Activated CD8-positive, alpha-beta T cell treated with anti-CD3 and anti-CD28 coated beads for 36 hours (primary cell): ENCODE measurements at regions not wholly inside any gene's neighbourhood (a gene's known extent, or its start where the extent isn't known, plus 50 kb on each side); places are given as distances from the start of the nearest gene placed in this dataset.
"Not testable (repeated sequence)": the region's sequence is repeated elsewhere in the genome, so short reads cannot be mapped to it uniquely, and the experiment has no call there.

Experiments used
- ATAC-seq: fragments of 200-7000 bp; cut with Tn5 transposase; one replicate; pipeline ENCODE4 v1.10.0; 2021; ENCODE audit warnings: mild to moderate bottlenecking, moderate library complexity
- CTCF ChIA-PET: fragments of 350-600 bp; sonication (Branson Sonifier 250); formaldehyde crosslinking; loops from one replicate; lab custom pipeline; 2021; ENCODE audit warnings: antibody characterized with exemption; lab: Charles Lee
- POLR2A ChIA-PET: fragments of 350-600 bp; sonication (Branson Sonifier 250); formaldehyde crosslinking; loops from one replicate; lab custom pipeline; 2021; ENCODE audit warnings: antibody characterized with exemption; lab: Charles Lee
- DNase-seq: peaks from one replicate; pipeline ENCODE4 v3.0.0-alpha.2; 2020
- H3K27ac Mint-ChIP-seq: one replicate; pipeline ENCODE4 v1.8.0; 2021; ENCODE audit warnings: mild to moderate bottlenecking, mixed read lengths
- H3K27me3 Mint-ChIP-seq: one replicate; pipeline ENCODE4 v1.8.0; 2021; ENCODE audit warnings: mixed read lengths
- H3K36me3 Mint-ChIP-seq: one replicate; pipeline ENCODE4 v1.8.0; 2021; ENCODE audit warnings: low read depth, mixed read lengths
- H3K4me1 Mint-ChIP-seq: one replicate; pipeline ENCODE4 v1.8.0; 2021; ENCODE audit warnings: low read depth, mixed read lengths
- H3K4me3 Mint-ChIP-seq: one replicate; pipeline ENCODE4 v1.8.0; 2021; ENCODE audit warnings: mild to moderate bottlenecking, moderate library complexity, mixed read lengths
- H3K9me3 Mint-ChIP-seq: one replicate; pipeline ENCODE4 v1.8.0; 2021; ENCODE audit warnings: mixed read lengths
- CTCF ChIP-seq: fragments of 200-600 bp; IDR thresholded peaks from one replicate; pipeline ENCODE4 v1.8.0; 2022; ENCODE audit warnings: antibody characterized with exemption, mild to moderate bottlenecking
- intact Hi-C: fragments of 100-400 bp; cut with micrococcal nuclease; formaldehyde crosslinking; loops from one replicate; pipeline ENCODE4 v1.10.0; 2022

GRCh38 chr17:27089929-27090247 is 204.0 kb upstream of the WSB1 start:
- Mint-ChIP-seq H3K36me3 (no peaks in the 10 kb centered on the region), H3K4me1 (no peaks in the 10 kb centered on the region), H3K27ac (no peak overlapping the region), H3K27me3 (peaks cover 2% of the 10 kb centered on the region), H3K4me3 (no peak overlapping the region), H3K9me3 (peaks cover 3% of the 10 kb centered on the region)
- ChIA-PET CTCF (no interaction called here), POLR2A (no interaction called here)
- no peak for TF ChIP-seq CTCF
- ATAC-seq, result no peak
- no peak for DNase-seq
- intact Hi-C loops, result no loop called here

GRCh38 chr17:27090450-27091042 is 203.4 kb upstream of the WSB1 start:
- H3K27me3 Mint-ChIP-seq, H3K9me3 Mint-ChIP-seq, CTCF ChIA-PET, H3K4me3 Mint-ChIP-seq, H3K36me3 Mint-ChIP-seq, H3K4me1 Mint-ChIP-seq, H3K27ac Mint-ChIP-seq, DNase-seq, POLR2A ChIA-PET, ATAC-seq, intact Hi-C loops: not testable (repeated sequence)

GRCh38 chr17:27091043-27091497 is 202.8 kb upstream of the WSB1 start:
- peaks cover 3% of the 10 kb centered on the region for H3K9me3 Mint-ChIP-seq

GRCh38 chr17:27094179-27094578 is 199.7 kb upstream of the WSB1 start:
- H3K27ac Mint-ChIP-seq, H3K9me3 Mint-ChIP-seq, intact Hi-C loops, DNase-seq, H3K36me3 Mint-ChIP-seq, ATAC-seq, CTCF ChIA-PET, H3K4me1 Mint-ChIP-seq, H3K27me3 Mint-ChIP-seq, POLR2A ChIA-PET, H3K4me3 Mint-ChIP-seq: not testable (repeated sequence)

More at GRCh38 chr17:27091043-27091497, 202.8 kb upstream of the WSB1 start:
- intact Hi-C loops, result no loop called here
- H3K27ac Mint-ChIP-seq, result no peak overlapping the region
- no peak overlapping the region for H3K4me3 Mint-ChIP-seq
- no peak for TF ChIP-seq CTCF
- no peaks in the 10 kb centered on the region for H3K36me3 Mint-ChIP-seq
- ChIA-PET POLR2A (no interaction called here), CTCF (no interaction called here)
- no peaks in the 10 kb centered on the region for H3K4me1 Mint-ChIP-seq
- ATAC-seq, result no peak
- H3K27me3 Mint-ChIP-seq, result peaks cover 4% of the 10 kb centered on the region
- no peak for DNase-seq

- H3K27ac Mint-ChIP-seq, POLR2A ChIA-PET, ATAC-seq, CTCF ChIA-PET, H3K36me3 Mint-ChIP-seq, H3K4me1 Mint-ChIP-seq, H3K27me3 Mint-ChIP-seq, H3K9me3 Mint-ChIP-seq, DNase-seq, H3K4me3 Mint-ChIP-seq, intact Hi-C loops: not testable (repeated sequence)
These were observed 198.1 kb upstream of the WSB1 start for GRCh38 chr17:27095821-27096220.

- DNase-seq, H3K27me3 Mint-ChIP-seq, H3K4me1 Mint-ChIP-seq, H3K9me3 Mint-ChIP-seq, H3K27ac Mint-ChIP-seq, H3K36me3 Mint-ChIP-seq, POLR2A ChIA-PET, ATAC-seq, intact Hi-C loops, CTCF ChIA-PET, H3K4me3 Mint-ChIP-seq: not testable (repeated sequence)
These were observed 194.6 kb upstream of the WSB1 start for GRCh38 chr17:27099266-27099665.

- intact Hi-C loops, POLR2A ChIA-PET, H3K4me1 Mint-ChIP-seq, H3K9me3 Mint-ChIP-seq, CTCF ChIA-PET, DNase-seq, H3K36me3 Mint-ChIP-seq, H3K4me3 Mint-ChIP-seq, H3K27ac Mint-ChIP-seq, H3K27me3 Mint-ChIP-seq, ATAC-seq: not testable (repeated sequence)
These were observed 189.2 kb upstream of the WSB1 start for GRCh38 chr17:27104605-27105221.
